ENCODE measurements at regions not wholly inside any gene's neighbourhood (a gene's known extent, or its start where the extent isn't known, plus 50 kb on each side); places are given as distances from the start of the nearest gene placed in this dataset.
"Not testable (repeated sequence)": the region's sequence is repeated elsewhere in the genome, so short reads cannot be mapped to it uniquely, and the experiment has no call there.

- DNase-seq, result no peak
Measured at GRCh38 chr4:170391066-170391740, 301.4 kb upstream of the AADAT start.

GRCh38 chr4:170389411-170389810, 299.7 kb upstream of the AADAT start:
- no peak for DNase-seq

- DNase-seq, result no peak
Measured at GRCh38 chr4:170388255-170388654, 298.5 kb upstream of the AADAT start.

GRCh38 chr4:170386971-170387370, 297.2 kb upstream of the AADAT start:
- DNase-seq, result no peak

- no peak for DNase-seq
Measured at GRCh38 chr4:170386511-170386910, 296.8 kb upstream of the AADAT start.

- DNase-seq, result no peak
Measured at GRCh38 chr4:170374770-170375169, 285.0 kb upstream of the AADAT start.

- no peak for DNase-seq
Measured at GRCh38 chr4:170348945-170349344, 259.2 kb upstream of the AADAT start.

GRCh38 chr4:170347191-170347590, 257.4 kb upstream of the AADAT start:
- not testable (repeated sequence) for DNase-seq

GRCh38 chr4:170339522-170339921, 249.8 kb upstream of the AADAT start:
- no peak for DNase-seq

- no peak for DNase-seq
Measured at GRCh38 chr4:170336238-170336775, 246.6 kb upstream of the AADAT start.

GRCh38 chr4:170325599-170325998, 235.8 kb upstream of the AADAT start:
- no peak for DNase-seq

- DNase-seq, result no peak
Measured at GRCh38 chr4:170323623-170324022, 233.9 kb upstream of the AADAT start.

GRCh38 chr4:170307182-170307581, 217.4 kb upstream of the AADAT start:
- DNase-seq, result no peak

- DNase-seq, result no peak
Measured at GRCh38 chr4:170306208-170306607, 216.5 kb upstream of the AADAT start.

GRCh38 chr4:170305627-170306026, 215.9 kb upstream of the AADAT start:
- no peak for DNase-seq

GRCh38 chr4:170281027-170281426, 191.3 kb upstream of the AADAT start:
- DNase-seq, result no peak

- no peak for DNase-seq
Measured at GRCh38 chr4:170278460-170278859, 188.7 kb upstream of the AADAT start.

GRCh38 chr4:170274616-170275015, 184.9 kb upstream of the AADAT start:
- no peak for DNase-seq

GRCh38 chr4:170272959-170273358, 183.2 kb upstream of the AADAT start:
- DNase-seq, result no peak

GRCh38 chr4:170271723-170272122, 182.0 kb upstream of the AADAT start:
- no peak for DNase-seq

- DNase-seq, result no peak
Measured at GRCh38 chr4:170270628-170271027, 180.9 kb upstream of the AADAT start.

- DNase-seq, result no peak
Measured at GRCh38 chr4:170269950-170270349, 180.2 kb upstream of the AADAT start.

GRCh38 chr4:170259631-170260153, 169.9 kb upstream of the AADAT start:
- DNase-seq, result peak; percentile 69

GRCh38 chr4:170256807-170257206, 167.1 kb upstream of the AADAT start:
- DNase-seq, result no peak

- no peak for DNase-seq
Measured at GRCh38 chr4:170248576-170248975, 158.8 kb upstream of the AADAT start.
